Liver (tissue), 8 donors: ENCODE measurements at regions not wholly inside any gene's neighbourhood (a gene's known extent, or its start where the extent isn't known, plus 50 kb on each side); places are given as distances from the start of the nearest gene placed in this dataset.

ENCODE experiments used
- DNase-seq: peaks from one replicate; pipeline ENCODE4 v3.0.0-alpha.2; 2017; ENCODE audit warnings: low spot score
- H3K27ac ChIP-seq, 2 donors: one replicate each; pipeline ENCODE4 v1.7.0; 2013; ENCODE audit warnings: inconsistent platforms in 2 of 2, low read length in 2 of 2, control low read depth in 1 of 2, low read depth in 1 of 2, mild to moderate bottlenecking in 1 of 2
- H3K27me3 ChIP-seq, 4 donors: one replicate each; pipeline versions ENCODE4 v1.6.1 to v1.7.0; 2013; ENCODE audit warnings: low read length in 3 of 4, inconsistent platforms in 1 of 4, mild to moderate bottlenecking in 1 of 4, moderate library complexity in 1 of 4; ENCODE audit not compliant: control insufficient read depth in 4 of 4, insufficient read depth in 4 of 4
- H3K36me3 ChIP-seq, 4 donors: one replicate each; pipeline versions ENCODE4 v1.6.1 to v1.7.0; 2013; ENCODE audit warnings: low read length in 3 of 4, mild to moderate bottlenecking in 3 of 4, low read depth in 1 of 4, moderate library complexity in 1 of 4; ENCODE audit not compliant: control insufficient read depth in 4 of 4, insufficient read depth in 3 of 4
- H3K4me1 ChIP-seq, 4 donors: one replicate each; pipeline versions ENCODE4 v1.6.1 to v1.7.0; 2013; ENCODE audit warnings: low read length in 3 of 4, mild to moderate bottlenecking in 3 of 4, moderate library complexity in 1 of 4; ENCODE audit not compliant: control insufficient read depth in 4 of 4, insufficient read depth in 4 of 4
- H3K4me3 ChIP-seq, 3 donors: one replicate each; pipeline versions ENCODE4 v1.6.1 to v1.7.0; 2013; ENCODE audit warnings: low read length in 3 of 3, control low read depth in 1 of 3, low read depth in 1 of 3, mild to moderate bottlenecking in 1 of 3
- H3K9ac ChIP-seq, 2 donors: one replicate each; pipeline ENCODE4 v1.7.0; 2013; ENCODE audit warnings: low read length in 2 of 2, mild to moderate bottlenecking in 2 of 2, moderate library complexity in 2 of 2, control low read depth in 1 of 2, low read depth in 1 of 2
- H3K9me3 ChIP-seq, 4 donors: one replicate each; pipeline versions ENCODE4 v1.6.1 to v1.7.0; 2013; ENCODE audit warnings: low read length in 3 of 4; ENCODE audit not compliant: control insufficient read depth in 4 of 4
- EGR1 ChIP-seq, 2 donors: IDR thresholded peaks; 2 replicates each; pipeline ENCODE4 v1.6.1; 2016 to 2018; ENCODE audit warnings: antibody characterized with exemption in 2 of 2, low read depth in 2 of 2
- FOXA1 ChIP-seq: IDR thresholded peaks from 2 replicates; pipeline ENCODE4 v1.6.1; 2016; ENCODE audit warnings: antibody characterized with exemption
- FOXA2 ChIP-seq: IDR thresholded peaks from 2 replicates; pipeline ENCODE4 v1.6.1; 2016; ENCODE audit warnings: antibody characterized with exemption
- GABPA ChIP-seq, 2 donors: IDR thresholded peaks in 1 of 2; conservative IDR thresholded peaks in 1 of 2; 2 replicates each; pipeline ENCODE4 v1.6.1; 2016; ENCODE audit warnings: antibody characterized with exemption in 2 of 2, mild to moderate bottlenecking in 1 of 2, moderate library complexity in 1 of 2
- HNF4A ChIP-seq, 2 donors: conservative IDR thresholded peaks; 2 replicates each; pipeline ENCODE4 v1.6.1; 2016; ENCODE audit warnings: antibody characterized with exemption in 2 of 2, mild to moderate bottlenecking in 2 of 2
- HNF4G ChIP-seq: IDR thresholded peaks from 2 replicates; pipeline ENCODE4 v1.6.1; 2016; ENCODE audit warnings: antibody characterized with exemption
- JUND ChIP-seq, 2 donors: IDR thresholded peaks; 2 replicates each; pipeline ENCODE4 v1.6.1; 2016; ENCODE audit warnings: antibody characterized with exemption in 2 of 2
- MAX ChIP-seq: IDR thresholded peaks from 2 replicates; pipeline ENCODE4 v1.6.1; 2016; ENCODE audit warnings: antibody characterized with exemption
- NR2F2 ChIP-seq: IDR thresholded peaks from 2 replicates; pipeline ENCODE4 v1.6.1; 2016; ENCODE audit warnings: antibody characterized with exemption
- RAD21 ChIP-seq, 2 donors: IDR thresholded peaks; 2 replicates each; pipeline ENCODE4 v1.6.1; 2016; ENCODE audit warnings: antibody characterized with exemption in 2 of 2, mild to moderate bottlenecking in 2 of 2
- REST ChIP-seq: IDR thresholded peaks from 2 replicates; pipeline ENCODE4 v1.6.1; 2016; ENCODE audit warnings: antibody characterized with exemption, mild to moderate bottlenecking
- RXRA ChIP-seq, 2 donors: IDR thresholded peaks; 2 replicates each; pipeline ENCODE4 v1.6.1; 2017 to 2018; ENCODE audit warnings: antibody characterized with exemption in 2 of 2, mild to moderate bottlenecking in 1 of 2
- SP1 ChIP-seq: IDR thresholded peaks from 2 replicates; pipeline ENCODE4 v1.6.1; 2018; ENCODE audit warnings: antibody characterized with exemption, mild to moderate bottlenecking
- TAF1 ChIP-seq: conservative IDR thresholded peaks from 2 replicates; pipeline ENCODE4 v1.6.1; 2016; ENCODE audit warnings: antibody characterized with exemption, mild to moderate bottlenecking
- YY1 ChIP-seq: IDR thresholded peaks from 2 replicates; pipeline ENCODE4 v1.6.1; 2016; ENCODE audit warnings: antibody characterized with exemption, mild to moderate bottlenecking
- ZBTB33 ChIP-seq: IDR thresholded peaks from 2 replicates; pipeline ENCODE4 v1.6.1; 2016; ENCODE audit warnings: antibody characterized with exemption
- WGBS: extraction: QIAGEN DNeasy Blood & Tissue Kit; methylation state at CpG from one replicate; pipeline ENCODE4 v1.1.7; 2013; 5-methylcytosine and 5-hydroxymethylcytosine counted together
- TF ChIP-seq, protein P1 (sequence below): fragments of 150-350 bp; IDR thresholded peaks from 2 replicates; pipeline ENCODE4 v1.5.1; 2017; ENCODE audit warnings: improper control_type of control experiment, low read depth, low read length; ENCODE audit not compliant: missing input control
- TF ChIP-seq, protein P2 (sequence below): IDR thresholded peaks from 2 replicates; pipeline ENCODE4 v1.6.1; 2016; ENCODE audit warnings: antibody characterized with exemption
- donor health status: healthy.
- donor health status: healthy.
- donor health status: healthy.
- donor health status: healthy.
- donor health status: healthy.

DNA sequence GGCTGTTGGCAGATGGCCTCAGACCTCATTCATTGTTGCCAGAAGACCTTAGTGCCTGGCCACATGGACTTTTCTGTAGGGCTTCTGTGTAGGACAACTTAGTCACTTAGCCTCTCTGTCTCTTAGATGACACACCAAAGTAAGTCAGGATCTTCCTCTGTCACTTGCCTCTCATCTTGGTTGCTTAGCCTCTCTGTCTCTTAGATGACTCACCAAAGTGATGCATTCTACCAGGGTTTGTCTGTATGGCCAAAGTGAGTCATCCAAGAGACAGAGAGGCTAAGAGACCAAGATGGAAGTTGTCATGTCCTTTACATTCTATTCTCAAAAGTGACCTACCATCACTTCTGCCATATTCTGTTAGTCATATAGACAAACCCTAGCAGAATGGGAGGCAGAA is 255.9 kb upstream of the DEFB112 start (continued):
- TF ChIP-seq YY1 (no peak), EGR1 (IDR thresholded peaks at IDR 0.05; ENCODE audit: low read depth in 2 of 2) (no peak), FOXA2 (no peak), GABPA (IDR thresholded peaks at IDR 0.05 in 1 of 2, conservative IDR thresholded peaks at IDR 0.05 in 1 of 2) (no peak), HNF4A (conservative IDR thresholded peaks at IDR 0.05) (no peak), RAD21 (IDR thresholded peaks at IDR 0.05) (no peak), ZBTB33 (no peak)

GRCh38 chr6:50318536-50318935 is 268.8 kb upstream of the DEFB112 start:
- no peak for DNase-seq
- H3K27me3 ChIP-seq = no peaks in the 10 kb centered on the region
- TF ChIP-seq GABPA (IDR thresholded peaks at IDR 0.05 in 1 of 2, conservative IDR thresholded peaks at IDR 0.05 in 1 of 2) (no peak), SP1 (no peak), TAF1 (no peak), EGR1 (IDR thresholded peaks at IDR 0.05; ENCODE audit: low read depth in 2 of 2) (no peak), JUND (IDR thresholded peaks at IDR 0.05) (no peak), HNF4A (conservative IDR thresholded peaks at IDR 0.05) (no peak), RXRA (IDR thresholded peaks at IDR 0.05) (no peak), FOXA2 (no peak), NR2F2 (no peak), YY1 (no peak), FOXA1 (no peak), HNF4G (no peak)
- TF ChIP-seq, protein P1, sequence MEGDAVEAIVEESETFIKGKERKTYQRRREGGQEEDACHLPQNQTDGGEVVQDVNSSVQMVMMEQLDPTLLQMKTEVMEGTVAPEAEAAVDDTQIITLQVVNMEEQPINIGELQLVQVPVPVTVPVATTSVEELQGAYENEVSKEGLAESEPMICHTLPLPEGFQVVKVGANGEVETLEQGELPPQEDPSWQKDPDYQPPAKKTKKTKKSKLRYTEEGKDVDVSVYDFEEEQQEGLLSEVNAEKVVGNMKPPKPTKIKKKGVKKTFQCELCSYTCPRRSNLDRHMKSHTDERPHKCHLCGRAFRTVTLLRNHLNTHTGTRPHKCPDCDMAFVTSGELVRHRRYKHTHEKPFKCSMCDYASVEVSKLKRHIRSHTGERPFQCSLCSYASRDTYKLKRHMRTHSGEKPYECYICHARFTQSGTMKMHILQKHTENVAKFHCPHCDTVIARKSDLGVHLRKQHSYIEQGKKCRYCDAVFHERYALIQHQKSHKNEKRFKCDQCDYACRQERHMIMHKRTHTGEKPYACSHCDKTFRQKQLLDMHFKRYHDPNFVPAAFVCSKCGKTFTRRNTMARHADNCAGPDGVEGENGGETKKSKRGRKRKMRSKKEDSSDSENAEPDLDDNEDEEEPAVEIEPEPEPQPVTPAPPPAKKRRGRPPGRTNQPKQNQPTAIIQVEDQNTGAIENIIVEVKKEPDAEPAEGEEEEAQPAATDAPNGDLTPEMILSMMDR = no peak
- TF ChIP-seq, protein P2, sequence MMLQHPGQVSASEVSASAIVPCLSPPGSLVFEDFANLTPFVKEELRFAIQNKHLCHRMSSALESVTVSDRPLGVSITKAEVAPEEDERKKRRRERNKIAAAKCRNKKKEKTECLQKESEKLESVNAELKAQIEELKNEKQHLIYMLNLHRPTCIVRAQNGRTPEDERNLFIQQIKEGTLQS = no peak

DNA sequence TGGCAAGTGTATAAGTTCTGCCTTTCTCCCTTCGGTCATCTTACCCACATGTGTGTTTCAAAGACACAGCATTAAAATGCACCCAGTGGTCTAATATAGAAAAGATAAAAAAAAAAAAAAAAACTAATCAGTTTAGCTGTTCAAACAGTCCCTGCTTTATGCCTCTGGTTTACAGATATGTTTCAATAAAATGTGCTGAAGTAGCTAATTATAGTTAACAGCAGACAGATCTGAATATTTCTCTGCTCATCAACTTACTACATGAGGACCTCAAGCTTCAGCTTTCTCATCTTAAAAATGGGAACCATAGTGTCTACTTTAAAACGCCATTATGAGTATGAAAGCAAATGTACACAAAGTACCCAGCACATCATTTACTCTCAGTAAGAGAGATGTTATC is 280.6 kb upstream of the DEFB112 start:
- Histone ChIP-seq H3K9me3 (peaks cover 0 to 4% (median 0%) of the 10 kb centered on the region in 4 donors), H3K27me3 (no peaks in the 10 kb centered on the region), H3K4me1 (no peaks in the 10 kb centered on the region), H3K27ac (no peak overlapping the region), H3K4me3 (no peak overlapping the region), H3K9ac (no peak overlapping the region), H3K36me3 (no peaks in the 10 kb centered on the region)
- no peak for DNase-seq
- no peak for TF ChIP-seq RAD21 (IDR thresholded peaks at IDR 0.05)
- no peak for TF ChIP-seq FOXA2
- no peak for TF ChIP-seq HNF4G
- no peak for TF ChIP-seq YY1
- no peak for TF ChIP-seq HNF4A (conservative IDR thresholded peaks at IDR 0.05)
- TF ChIP-seq, protein P1 = no peak
- TF ChIP-seq MAX = no peak
- no peak for TF ChIP-seq TAF1
- no peak for TF ChIP-seq REST
- no peak for TF ChIP-seq SP1
- no peak for TF ChIP-seq EGR1 (IDR thresholded peaks at IDR 0.05; ENCODE audit: low read depth in 2 of 2)
- 77% methylated on average over 2 of the region's 2 CpGs for WGBS

More at GRCh38 chr6:50318536-50318935, 268.8 kb upstream of the DEFB112 start:
- H3K9me3 ChIP-seq = peaks cover 0 to 2% (median 0%) of the 10 kb centered on the region in 4 donors
- H3K4me1 ChIP-seq = no peaks in the 10 kb centered on the region
- H3K27ac ChIP-seq = no peak overlapping the region
- H3K9ac ChIP-seq = no peak overlapping the region
- H3K4me3 ChIP-seq = no peak overlapping the region
- no peaks in the 10 kb centered on the region for H3K36me3 ChIP-seq
